ENCODE measurements at regions not wholly inside any gene's neighbourhood (a gene's known extent, or its start where the extent isn't known, plus 50 kb on each side); places are given as distances from the start of the nearest gene placed in this dataset.

DNA sequence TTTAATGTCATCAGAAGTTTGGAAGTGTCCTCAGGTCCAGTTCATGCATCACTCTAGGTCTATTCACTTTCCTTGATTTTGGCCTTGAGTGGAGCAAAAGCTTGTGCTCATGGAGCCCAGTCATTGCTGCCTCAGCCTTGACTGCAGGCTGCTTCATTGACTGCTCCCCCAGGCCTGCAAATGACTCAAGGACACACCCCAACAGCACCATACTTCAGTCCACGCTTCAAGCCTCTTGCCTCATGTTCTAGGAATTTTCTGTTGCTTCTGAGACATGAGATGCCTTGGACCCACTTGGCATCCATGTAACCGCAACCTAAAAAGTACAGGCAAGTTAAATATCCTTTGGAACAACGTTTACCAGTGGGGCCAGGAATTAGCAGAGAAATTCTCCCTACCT lies 193.7 kb downstream of the PIK3R1 start:
- no peak for DNase-seq
- Histone ChIP-seq H3K36me3 (no peaks in the 10 kb centered on the region), H3K4me3 (no peak overlapping the region), H3K27ac (no peak overlapping the region), H3K27me3 (no peaks in the 10 kb centered on the region), H3K9me3 (no peaks in the 10 kb centered on the region), H3K4me1 (ENCODE audit: insufficient read depth) (peaks cover 1% of the 10 kb centered on the region)
- intact Hi-C loops (cut with DNase I) = no loop called here
- WGBS, 3 donors = 74 to 91% (median 80%) methylated on average over 3 of the region's 3 CpGs
- no peak for TF ChIP-seq EP300 (IDR thresholded peaks at IDR 0.05)
- TF ChIP-seq POLR2A (IDR thresholded peaks at IDR 0.05) = no peak
- TF ChIP-seq, protein P1, sequence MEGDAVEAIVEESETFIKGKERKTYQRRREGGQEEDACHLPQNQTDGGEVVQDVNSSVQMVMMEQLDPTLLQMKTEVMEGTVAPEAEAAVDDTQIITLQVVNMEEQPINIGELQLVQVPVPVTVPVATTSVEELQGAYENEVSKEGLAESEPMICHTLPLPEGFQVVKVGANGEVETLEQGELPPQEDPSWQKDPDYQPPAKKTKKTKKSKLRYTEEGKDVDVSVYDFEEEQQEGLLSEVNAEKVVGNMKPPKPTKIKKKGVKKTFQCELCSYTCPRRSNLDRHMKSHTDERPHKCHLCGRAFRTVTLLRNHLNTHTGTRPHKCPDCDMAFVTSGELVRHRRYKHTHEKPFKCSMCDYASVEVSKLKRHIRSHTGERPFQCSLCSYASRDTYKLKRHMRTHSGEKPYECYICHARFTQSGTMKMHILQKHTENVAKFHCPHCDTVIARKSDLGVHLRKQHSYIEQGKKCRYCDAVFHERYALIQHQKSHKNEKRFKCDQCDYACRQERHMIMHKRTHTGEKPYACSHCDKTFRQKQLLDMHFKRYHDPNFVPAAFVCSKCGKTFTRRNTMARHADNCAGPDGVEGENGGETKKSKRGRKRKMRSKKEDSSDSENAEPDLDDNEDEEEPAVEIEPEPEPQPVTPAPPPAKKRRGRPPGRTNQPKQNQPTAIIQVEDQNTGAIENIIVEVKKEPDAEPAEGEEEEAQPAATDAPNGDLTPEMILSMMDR (IDR thresholded peaks at IDR 0.05) = no peak

DNA sequence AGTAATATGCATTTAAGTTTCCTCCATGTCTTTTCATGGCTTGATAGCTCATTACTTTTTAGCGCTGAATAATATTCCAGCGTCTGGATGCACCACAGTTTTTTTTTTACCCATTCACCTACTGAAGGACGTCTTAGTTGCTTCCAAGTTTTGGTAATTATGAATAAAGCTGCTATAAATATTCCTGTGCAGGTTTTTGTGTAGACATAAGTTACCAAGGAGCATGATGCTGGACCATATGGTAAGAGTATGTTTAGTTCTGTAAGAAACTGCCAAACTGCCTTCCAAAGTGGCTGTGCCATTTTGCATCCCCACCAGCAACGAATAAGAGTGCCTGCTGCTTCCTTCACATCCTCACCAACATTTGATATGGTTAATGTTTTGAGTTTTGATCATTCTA lies 195.6 kb downstream of the PIK3R1 start:
- DNase-seq = no peak
- TF ChIP-seq POLR2A (IDR thresholded peaks at IDR 0.05) (no peak), EP300 (IDR thresholded peaks at IDR 0.05) (no peak)
- TF ChIP-seq, protein P1 (IDR thresholded peaks at IDR 0.05) = no peak
- 78 to 89% (median 86%) methylated on average over 4 of the region's 4 CpGs for WGBS, 3 donors
- Histone ChIP-seq H3K4me3 (no peak overlapping the region), H3K27ac (no peak overlapping the region), H3K27me3 (no peaks in the 10 kb centered on the region), H3K4me1 (ENCODE audit: insufficient read depth) (peaks cover 1% of the 10 kb centered on the region), H3K36me3 (no peaks in the 10 kb centered on the region), H3K9me3 (no peaks in the 10 kb centered on the region)
- intact Hi-C loops (cut with DNase I) = loop anchor here in 1 of 4 donors (5.0 kb wide), 1 partner anchor 601 kb away; no protein-coding TSS in a partner anchor

DNA sequence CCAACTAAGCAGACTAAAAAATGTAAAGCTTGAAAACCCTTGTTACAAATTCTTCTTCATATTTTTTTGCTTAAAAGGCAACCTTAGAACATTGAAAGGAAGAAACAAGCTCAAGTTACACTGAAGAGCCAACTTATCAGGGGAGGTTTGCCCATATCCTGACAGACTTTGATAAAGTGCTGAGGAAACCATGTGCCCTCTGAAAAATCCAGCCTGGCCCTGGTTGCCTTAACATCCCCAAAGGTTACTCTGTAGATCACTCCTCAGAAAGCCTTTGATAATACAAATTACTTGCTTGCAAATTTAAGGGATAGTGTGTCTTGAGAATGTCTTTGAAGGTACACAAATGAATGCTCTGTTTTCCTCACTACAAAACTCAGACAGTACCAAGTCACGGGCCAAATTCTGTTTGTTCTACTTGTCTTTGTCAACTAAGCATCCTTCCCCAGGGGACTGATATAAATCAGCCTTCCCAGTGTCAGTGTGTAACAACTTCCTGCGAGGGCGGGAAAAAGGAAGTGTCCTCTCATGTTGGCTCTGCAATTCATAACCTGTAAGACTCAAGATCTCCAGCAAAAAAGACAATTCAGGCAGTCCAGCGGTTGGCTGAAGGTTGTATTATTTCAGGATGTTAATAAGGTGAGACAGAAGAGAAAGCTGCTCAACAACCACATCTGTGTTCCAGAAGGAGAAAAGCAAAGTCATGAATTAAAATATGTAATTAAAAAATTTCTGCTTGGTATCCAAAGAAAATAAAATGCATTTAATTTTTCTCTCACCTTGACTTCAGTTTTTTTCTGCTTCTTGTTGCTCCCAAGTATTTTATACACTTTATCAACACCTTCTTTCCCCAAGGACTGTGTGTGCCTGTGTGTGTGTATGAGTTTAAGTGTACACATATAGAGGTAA lies 199.9 kb downstream of the PIK3R1 start:
- WGBS, 3 donors = 61 to 72% (median 64%) methylated on average over 4 of the region's 4 CpGs
- no peak overlapping the region for H3K4me3 ChIP-seq
- no peak overlapping the region for H3K27ac ChIP-seq
- intact Hi-C loops (cut with DNase I) = no loop called here
- no peaks in the 10 kb centered on the region for H3K27me3 ChIP-seq
- H3K36me3 ChIP-seq = no peaks in the 10 kb centered on the region
- H3K4me1 ChIP-seq (ENCODE audit: insufficient read depth) = peaks cover 11% of the 10 kb centered on the region
- TF ChIP-seq, protein P1 (IDR thresholded peaks at IDR 0.05) = no peak
- TF ChIP-seq EP300 (IDR thresholded peaks at IDR 0.05) (no peak), POLR2A (IDR thresholded peaks at IDR 0.05) (no peak)
- DNase-seq = no peak
- H3K9me3 ChIP-seq = no peaks in the 10 kb centered on the region

DNA sequence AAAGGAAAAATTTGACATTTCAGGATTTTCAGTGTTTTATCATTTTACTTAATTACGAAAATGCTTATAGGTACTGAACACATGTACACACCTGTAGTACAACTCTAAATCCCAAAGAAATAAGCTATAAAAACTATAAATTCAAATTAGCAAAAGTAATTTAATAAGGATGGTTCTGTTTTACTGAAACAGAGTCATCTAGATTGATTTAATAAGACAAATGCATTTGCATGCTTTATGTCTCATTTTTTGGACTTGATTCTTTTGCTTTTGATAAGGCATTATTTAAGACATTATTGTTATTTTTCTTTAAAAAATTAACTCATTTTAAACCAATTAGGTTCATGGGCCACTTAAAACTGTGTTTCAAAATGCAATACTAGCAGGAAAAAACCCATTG lies 201.2 kb downstream of the PIK3R1 start:
- Histone ChIP-seq H3K27ac (no peak overlapping the region), H3K4me3 (no peak overlapping the region), H3K4me1 (ENCODE audit: insufficient read depth) (peaks cover 16% of the 10 kb centered on the region), H3K36me3 (no peaks in the 10 kb centered on the region), H3K27me3 (no peaks in the 10 kb centered on the region), H3K9me3 (no peaks in the 10 kb centered on the region)
- intact Hi-C loops (cut with DNase I) = no loop called here
- no peak for DNase-seq
- 95 to 98% (median 97%) methylated on average over 1 of the region's 1 CpG for WGBS, 3 donors
- TF ChIP-seq EP300 (IDR thresholded peaks at IDR 0.05) (no peak), POLR2A (IDR thresholded peaks at IDR 0.05) (no peak)
- TF ChIP-seq, protein P1 (IDR thresholded peaks at IDR 0.05) = no peak

All from ovary (tissue), 7 donors.